GM04504 (cell line): ENCODE measurements at regions not wholly inside any gene's neighbourhood (a gene's known extent, or its start where the extent isn't known, plus 50 kb on each side); places are given as distances from the start of the nearest gene placed in this dataset.

ENCODE experiments used
- DNase-seq: peaks from one replicate; pipeline ENCODE4 v3.0.0-alpha.2; 2012; ENCODE audit warnings: low read depth

GRCh38 chr16:76182041-76182635, 95.1 kb upstream of the CNTNAP4 start:
- no peak for DNase-seq

- DNase-seq, result no peak
These were observed 93.6 kb upstream of the CNTNAP4 start for GRCh38 chr16:76183647-76184046.

- DNase-seq, result no peak
These were observed 87.1 kb upstream of the CNTNAP4 start for GRCh38 chr16:76190057-76190456.

GRCh38 chr16:76190480-76190879, 86.7 kb upstream of the CNTNAP4 start:
- DNase-seq, result no peak

GRCh38 chr16:76193906-76194615, 83.1 kb upstream of the CNTNAP4 start:
- DNase-seq, result no peak

- DNase-seq, result no peak
These were observed 82.6 kb upstream of the CNTNAP4 start for GRCh38 chr16:76194616-76195015.

- DNase-seq, result no peak
These were observed 82.1 kb upstream of the CNTNAP4 start for GRCh38 chr16:76195056-76195455.

GRCh38 chr16:76195648-76196047, 81.6 kb upstream of the CNTNAP4 start:
- DNase-seq, result no peak

GRCh38 chr16:76197900-76198299, 79.3 kb upstream of the CNTNAP4 start:
- no peak for DNase-seq

GRCh38 chr16:76199681-76200220, 77.5 kb upstream of the CNTNAP4 start:
- no peak for DNase-seq

GRCh38 chr16:76201385-76201784, 75.8 kb upstream of the CNTNAP4 start:
- no peak for DNase-seq

GRCh38 chr16:76204249-76204648, 73.0 kb upstream of the CNTNAP4 start:
- DNase-seq, result no peak

GRCh38 chr16:76207270-76207669, 69.9 kb upstream of the CNTNAP4 start:
- no peak for DNase-seq

GRCh38 chr16:76210157-76210556, 67.0 kb upstream of the CNTNAP4 start:
- no peak for DNase-seq

GRCh38 chr16:76213860-76214259, 63.3 kb upstream of the CNTNAP4 start:
- DNase-seq, result no peak

GRCh38 chr16:76214856-76215255, 62.3 kb upstream of the CNTNAP4 start:
- no peak for DNase-seq

GRCh38 chr16:76222087-76222486, 55.1 kb upstream of the CNTNAP4 start:
- DNase-seq, result no peak

GRCh38 chr16:76222853-76223252, 54.3 kb upstream of the CNTNAP4 start:
- no peak for DNase-seq

- DNase-seq, result no peak
These were observed 51.2 kb upstream of the CNTNAP4 start for GRCh38 chr16:76226011-76226410.

GRCh38 chr16:76226481-76226880, 50.7 kb upstream of the CNTNAP4 start:
- no peak for DNase-seq
